ENCODE measurements at regions not wholly inside any gene's neighbourhood (a gene's known extent, or its start where the extent isn't known, plus 50 kb on each side); places are given as distances from the start of the nearest gene placed in this dataset.

DNA sequence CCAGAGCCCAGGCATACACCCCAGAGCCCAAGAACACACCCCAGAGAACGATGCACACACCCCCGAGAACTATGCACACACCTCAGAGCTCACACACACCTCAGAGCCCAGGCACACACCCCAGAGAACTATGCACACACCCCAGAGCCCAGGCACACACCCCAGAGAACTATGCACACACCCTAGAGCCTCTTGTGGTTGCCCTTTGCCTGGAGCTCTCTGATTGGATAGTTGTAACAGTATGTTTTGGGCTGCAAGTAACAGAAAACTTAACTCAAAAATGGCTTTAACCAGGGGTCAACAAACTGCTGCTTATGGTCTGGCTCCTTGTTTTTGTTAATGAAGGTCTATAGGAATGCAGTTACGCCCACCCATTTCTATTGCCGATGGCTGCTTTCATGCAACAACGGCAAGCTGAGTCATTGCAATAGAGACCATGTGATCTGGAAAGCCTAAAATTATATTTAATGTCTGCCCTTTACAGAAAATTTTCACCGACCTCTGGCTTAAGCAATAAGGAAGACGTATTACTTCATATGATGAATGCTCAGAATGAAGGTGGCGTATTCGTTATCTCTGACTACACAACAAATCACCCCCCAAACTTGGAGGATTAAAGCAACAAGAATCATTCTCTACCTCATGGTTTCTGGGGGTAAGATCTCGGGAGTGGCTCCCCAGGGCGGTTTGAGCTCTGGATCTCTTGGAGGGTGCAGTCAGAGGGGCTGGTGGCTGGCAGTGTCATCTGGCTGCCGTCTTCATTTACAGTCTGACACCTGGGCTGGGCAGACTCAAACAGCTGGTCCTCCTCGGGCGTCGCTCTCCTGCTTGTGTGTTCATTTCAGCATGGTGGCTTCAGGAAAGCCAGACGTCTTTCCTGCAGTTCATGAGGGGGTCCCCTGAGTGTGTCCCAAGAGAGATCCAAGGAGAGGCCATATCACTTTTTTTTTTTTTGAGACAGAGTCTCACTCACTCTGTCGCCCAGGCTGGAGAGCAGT, 66.3 kb upstream of the NCOR2 start:
- DNase-seq (ENCODE audit: extremely low read depth in 1 of 2, low read depth in 1 of 2), result no peak

- DNase-seq (ENCODE audit: extremely low read depth in 1 of 2, low read depth in 1 of 2), result no peak
Observed at GRCh38 chr12:124632519-124632984, 65.1 kb upstream of the NCOR2 start.

- no peak for DNase-seq (ENCODE audit: extremely low read depth in 1 of 2, low read depth in 1 of 2)
Observed at GRCh38 chr12:124631681-124632256, 64.4 kb upstream of the NCOR2 start.

DNA sequence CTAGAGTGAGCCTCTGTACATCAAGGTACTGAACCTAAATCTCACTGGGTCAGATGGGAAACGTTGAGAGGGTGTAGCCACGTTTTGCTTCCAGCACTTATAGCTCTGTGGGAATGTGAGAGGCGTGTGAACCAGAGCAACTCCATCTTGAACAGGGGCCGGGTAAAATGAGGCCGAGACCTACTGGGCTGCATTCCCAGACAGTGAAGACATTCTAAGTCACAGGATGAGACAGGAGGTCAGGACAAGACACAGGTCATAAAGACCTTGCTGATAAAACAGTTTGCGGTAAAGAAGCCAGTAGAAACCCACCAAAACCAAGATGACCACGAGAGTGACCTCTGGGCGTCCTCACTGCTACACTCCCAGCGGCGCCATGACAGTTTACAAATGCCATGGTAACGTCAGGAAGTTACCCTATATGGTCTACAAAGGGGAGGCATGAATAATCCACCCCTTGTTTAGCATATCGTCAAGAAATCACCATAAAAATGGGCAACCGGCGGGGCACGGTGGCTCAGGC, 63.4 kb upstream of the NCOR2 start:
- DNase-seq (ENCODE audit: extremely low read depth in 1 of 2, low read depth in 1 of 2), result no peak

- no peak for DNase-seq (ENCODE audit: extremely low read depth in 1 of 2, low read depth in 1 of 2)
Observed at GRCh38 chr12:124629789-124630480, 62.5 kb upstream of the NCOR2 start.

DNA sequence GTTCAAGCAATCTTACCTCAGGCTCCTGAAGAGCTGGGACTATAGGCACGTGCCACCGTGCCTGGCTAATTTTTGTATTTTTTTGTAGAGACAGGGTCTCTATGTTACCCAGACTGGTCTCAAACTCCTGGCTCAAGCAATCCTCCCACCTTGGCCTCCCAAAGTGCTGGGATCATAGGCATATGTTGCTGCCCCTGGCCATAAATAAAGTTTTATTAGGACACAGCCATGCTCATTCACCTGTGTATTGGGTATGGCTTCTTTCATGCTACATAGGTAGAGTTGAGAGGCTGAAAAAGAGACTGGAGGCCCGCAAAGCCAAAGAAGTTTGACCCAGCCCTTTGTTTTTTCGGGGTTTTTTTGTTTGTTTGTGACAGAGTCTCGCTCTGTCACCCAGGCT, 61.7 kb upstream of the NCOR2 start:
- DNase-seq (ENCODE audit: extremely low read depth in 1 of 2, low read depth in 1 of 2), result no peak

GRCh38 chr12:124627956-124628355, 60.5 kb upstream of the NCOR2 start:
- DNase-seq (ENCODE audit: extremely low read depth in 1 of 2, low read depth in 1 of 2), result no peak

DNA sequence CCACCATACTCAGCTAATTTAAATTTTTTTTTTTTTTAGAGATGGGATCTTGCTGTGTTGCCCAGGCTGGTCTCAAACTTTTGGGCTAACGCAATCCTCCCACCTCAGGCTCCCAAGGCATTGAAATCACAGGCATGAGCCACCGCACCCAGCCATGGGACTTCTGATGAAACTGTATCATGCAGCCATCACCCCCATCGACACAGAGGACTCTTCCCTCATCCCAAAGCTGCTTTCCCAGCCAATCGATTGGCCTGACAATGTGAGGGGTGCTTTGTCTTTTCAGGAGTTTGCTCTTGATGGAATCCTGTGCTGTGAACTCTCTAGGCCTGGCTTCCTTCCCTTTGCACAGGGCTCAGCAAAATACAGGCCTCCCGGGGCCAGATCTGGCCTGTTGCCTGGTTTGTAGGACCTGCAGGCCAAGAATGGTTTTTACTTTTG, 59.6 kb upstream of the NCOR2 start:
- no peak for DNase-seq (ENCODE audit: extremely low read depth in 1 of 2, low read depth in 1 of 2)

DNA sequence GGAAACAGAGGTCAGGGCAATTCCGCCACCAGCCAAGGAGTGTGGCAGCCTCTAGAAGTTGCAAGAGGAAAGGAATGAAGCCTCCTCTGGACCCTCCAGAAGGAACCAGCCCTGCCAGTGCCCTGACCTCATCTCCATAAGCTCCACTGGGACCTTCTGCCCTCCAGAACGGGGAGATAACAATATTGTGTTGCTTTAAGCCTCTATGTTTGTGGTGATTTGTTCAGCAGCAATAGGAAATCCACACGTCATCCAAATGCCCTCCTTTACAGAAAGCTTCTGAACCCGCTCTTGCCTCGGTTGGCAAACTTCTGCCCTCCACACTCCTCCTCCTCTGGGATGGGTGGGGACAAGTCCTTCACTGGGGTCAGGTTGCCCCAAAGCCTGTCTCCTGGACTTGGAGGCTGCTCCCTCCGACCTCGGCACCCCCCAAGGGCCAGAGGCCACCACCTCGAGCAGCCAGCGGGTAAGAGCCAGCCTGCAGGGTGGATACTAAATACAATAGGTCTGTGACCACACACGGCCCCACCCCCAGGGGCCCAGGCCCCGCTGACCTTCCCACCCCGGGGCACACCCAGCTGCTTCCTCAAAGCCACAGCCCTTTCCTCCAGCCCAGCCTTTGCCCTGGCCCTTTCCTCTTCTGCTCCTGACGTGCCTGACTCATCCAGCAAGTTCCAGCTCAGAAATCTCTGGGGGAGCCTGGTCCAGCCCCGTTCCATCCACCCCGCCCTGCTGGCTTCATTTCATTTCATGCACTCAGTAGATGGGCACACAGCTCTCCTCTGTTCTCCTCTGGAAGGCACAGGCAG, 58.7 kb upstream of the NCOR2 start:
- DNase-seq (ENCODE audit: extremely low read depth in 1 of 2, low read depth in 1 of 2), result no peak

GRCh38 chr12:124624823-124625222, 57.4 kb upstream of the NCOR2 start:
- DNase-seq (ENCODE audit: extremely low read depth in 1 of 2, low read depth in 1 of 2), result no peak

- no peak for DNase-seq (ENCODE audit: extremely low read depth in 1 of 2, low read depth in 1 of 2)
Observed at GRCh38 chr12:124623344-124624035, 56.1 kb upstream of the NCOR2 start.

DNA sequence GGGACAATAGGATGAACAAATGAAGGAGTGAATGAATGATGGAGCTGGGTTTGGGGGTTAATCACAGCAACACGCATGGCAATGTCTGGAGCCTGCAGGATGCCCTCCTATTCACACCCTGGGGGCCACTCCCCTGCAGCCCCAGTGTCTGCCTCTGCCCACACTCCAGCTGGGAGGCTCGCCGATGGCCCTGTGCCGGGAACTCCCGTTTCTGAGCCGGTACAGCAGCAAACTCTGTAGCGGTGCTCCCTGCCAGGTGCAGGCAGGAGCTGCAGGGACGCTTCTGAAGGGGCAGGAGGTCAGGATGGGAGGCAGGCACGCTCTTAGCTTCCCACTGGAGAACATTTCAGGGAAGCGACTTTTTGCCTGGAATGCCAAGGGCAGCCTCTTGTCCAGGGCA, 55.4 kb upstream of the NCOR2 start:
- DNase-seq (ENCODE audit: extremely low read depth in 1 of 2, low read depth in 1 of 2), result no peak

DNA sequence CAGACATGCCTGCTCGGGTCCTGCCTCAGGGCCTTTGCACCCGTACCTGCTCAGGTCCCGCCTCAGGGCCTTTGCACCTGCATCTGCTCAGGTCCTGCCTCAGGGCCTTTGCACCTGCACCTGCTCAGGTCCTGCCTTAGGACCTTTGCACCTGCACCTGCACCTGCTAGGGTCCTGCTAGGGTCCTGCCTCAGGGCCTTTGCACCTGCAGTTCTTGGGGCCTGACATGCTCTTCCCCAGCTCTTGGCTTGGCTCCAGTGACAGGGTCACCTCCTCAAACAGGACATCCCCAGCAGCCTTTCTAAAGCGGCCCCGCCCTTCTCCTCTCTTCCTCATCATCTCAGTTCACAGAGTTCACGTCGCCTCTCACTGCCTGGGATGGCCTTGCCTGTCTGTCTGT, 54.9 kb upstream of the NCOR2 start:
- DNase-seq (ENCODE audit: extremely low read depth in 1 of 2, low read depth in 1 of 2), result no peak

- no peak for DNase-seq (ENCODE audit: extremely low read depth in 1 of 2, low read depth in 1 of 2)
Observed at GRCh38 chr12:124621296-124621660, 53.9 kb upstream of the NCOR2 start.

- no peak for DNase-seq (ENCODE audit: extremely low read depth in 1 of 2, low read depth in 1 of 2)
Observed at GRCh38 chr12:124620606-124621295, 53.3 kb upstream of the NCOR2 start.

DNA sequence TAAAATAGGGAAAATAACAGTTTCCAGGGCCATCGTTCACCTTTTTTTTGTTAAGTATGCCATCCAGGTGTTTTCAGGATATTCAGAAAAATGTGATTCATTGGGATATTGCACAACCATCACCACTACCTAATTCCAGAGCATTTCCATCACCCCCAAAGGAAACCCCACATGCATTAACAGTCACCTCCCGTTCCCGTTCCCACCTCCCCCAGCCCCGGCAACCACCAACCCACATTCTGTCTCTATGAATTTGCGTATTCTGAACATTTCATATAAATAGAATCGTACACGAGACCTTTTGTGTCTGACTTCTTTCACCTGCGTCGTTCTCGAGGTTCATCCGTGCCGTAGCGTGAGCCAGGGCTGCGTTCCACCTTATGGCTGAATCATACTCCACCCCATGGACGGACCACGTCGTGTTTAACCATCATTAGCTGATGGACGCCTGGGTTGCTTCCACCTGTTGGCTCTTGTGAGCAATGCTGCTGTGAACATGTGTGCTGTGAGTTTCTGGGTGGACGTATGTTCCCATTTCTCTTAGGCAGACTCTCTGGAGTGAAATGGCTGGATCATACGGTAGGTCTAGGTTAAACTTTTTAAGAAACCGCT, 51.0 kb upstream of the NCOR2 start:
- no peak for DNase-seq (ENCODE audit: extremely low read depth in 1 of 2, low read depth in 1 of 2)

GRCh38 chr12:124617615-124618014, 50.2 kb upstream of the NCOR2 start:
- no peak for DNase-seq (ENCODE audit: extremely low read depth in 1 of 2, low read depth in 1 of 2)

All from stimulated activated CD8-positive, alpha-beta memory T cell treated with anti-CD3 and anti-CD28 coated beads, Interleukin-7, amount 100 ng/mL, for 48 hours (primary cell).